GM18505 (cell line): ENCODE measurements at regions not wholly inside any gene's neighbourhood (a gene's known extent, or its start where the extent isn't known, plus 50 kb on each side); places are given as distances from the start of the nearest gene placed in this dataset.

Experiments
- ATAC-seq: cut with Tn5 transposase; IDR thresholded peaks from one replicate; pipeline ENCODE4 v1.9.1; 2021; ENCODE audit not compliant: unreplicated experiment
- POLR2A ChIP-seq: IDR thresholded peaks from 4 replicates; pipeline ENCODE4 v1.6.1; 2011; ENCODE audit warnings: borderline replicate concordance; ENCODE audit not compliant: insufficient read depth, insufficient read length; ENCODE audit errors: extremely low read depth

DNA sequence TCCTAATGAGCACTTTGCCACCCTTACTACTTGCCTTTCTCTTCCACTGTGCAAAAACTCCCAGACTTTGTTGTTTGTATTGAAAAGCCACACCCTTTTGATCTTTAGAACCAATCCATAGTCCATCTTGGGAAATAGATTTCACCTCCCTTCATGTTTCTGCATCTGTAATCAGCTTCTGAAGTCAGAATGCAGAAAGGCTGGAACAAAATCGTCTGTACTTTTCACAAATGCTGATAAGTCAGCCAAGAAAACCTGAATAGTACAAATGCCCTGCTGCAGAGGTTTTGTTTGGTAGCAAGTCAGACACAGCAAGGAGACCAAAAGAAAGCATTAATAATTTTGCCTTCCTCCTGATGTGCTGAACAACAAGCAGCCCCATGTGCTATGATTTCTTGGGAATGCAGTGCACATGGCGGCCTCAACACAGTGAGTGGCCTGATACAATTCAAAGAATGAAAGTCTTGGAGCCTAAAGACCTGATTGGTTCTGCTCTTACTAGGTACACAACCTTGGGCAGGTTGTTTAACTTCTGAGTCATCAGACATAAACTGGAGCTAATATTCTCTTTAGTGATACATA, 59.2 kb upstream of the STK32A start:
- ATAC-seq = no peak
- TF ChIP-seq POLR2A = no peak

DNA sequence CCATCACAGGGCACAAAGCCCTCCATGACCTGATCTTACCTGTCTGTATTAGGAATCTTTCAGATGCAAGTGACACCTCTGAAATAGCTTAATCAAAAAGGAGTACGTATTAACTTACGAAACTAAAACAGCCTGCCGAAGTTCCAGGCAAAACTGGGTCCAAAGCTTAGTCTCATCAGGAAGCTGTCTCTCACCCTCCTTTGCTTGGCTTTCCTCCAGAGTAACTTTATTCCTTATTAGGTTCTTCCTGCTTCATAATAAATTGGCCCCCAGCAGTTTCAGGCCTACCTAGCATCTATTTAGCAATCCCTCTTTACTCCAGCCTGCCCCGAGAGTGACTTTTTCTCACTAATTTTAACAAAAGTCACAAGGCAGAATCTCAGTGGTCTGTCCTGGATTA, 58.4 kb upstream of the STK32A start:
- ATAC-seq = no peak

DNA sequence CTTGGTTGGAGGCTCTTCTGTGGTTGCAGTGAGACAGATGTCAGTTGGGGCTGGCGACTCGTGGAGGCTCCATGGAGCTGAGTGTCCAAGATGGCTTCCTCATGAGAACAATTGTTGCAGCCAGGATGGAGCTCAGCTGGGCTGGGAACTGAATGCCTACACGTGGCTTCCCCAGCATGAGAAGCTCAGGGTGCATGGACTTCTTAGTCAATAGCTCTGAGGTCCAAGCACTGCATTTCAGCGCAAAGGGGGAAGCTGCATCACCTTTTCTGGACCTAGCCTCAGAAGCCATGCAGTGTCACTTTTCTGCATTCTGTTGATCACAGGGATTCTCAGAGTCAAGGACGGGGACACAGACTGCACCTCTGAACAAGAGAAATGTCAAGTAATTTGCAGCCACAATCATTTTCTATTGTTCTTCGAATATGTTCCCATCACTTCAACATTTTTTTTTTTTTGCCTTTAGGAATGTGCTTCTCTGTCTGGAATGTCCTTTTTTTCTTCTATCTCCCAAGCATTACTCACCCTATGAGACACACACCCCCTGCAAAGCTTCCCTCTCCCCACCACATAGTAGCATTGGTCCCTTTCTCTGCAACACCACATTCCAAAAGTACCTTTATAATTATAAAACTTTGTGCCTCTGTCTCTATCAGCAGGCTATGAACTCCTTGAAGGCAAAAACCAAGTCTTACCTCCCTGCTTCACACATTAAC, 57.5 kb upstream of the STK32A start:
- TF ChIP-seq POLR2A = no peak
- no peak for ATAC-seq

More for the DNA sequence above, 58.4 kb upstream of the STK32A start:
- TF ChIP-seq POLR2A = no peak

DNA sequence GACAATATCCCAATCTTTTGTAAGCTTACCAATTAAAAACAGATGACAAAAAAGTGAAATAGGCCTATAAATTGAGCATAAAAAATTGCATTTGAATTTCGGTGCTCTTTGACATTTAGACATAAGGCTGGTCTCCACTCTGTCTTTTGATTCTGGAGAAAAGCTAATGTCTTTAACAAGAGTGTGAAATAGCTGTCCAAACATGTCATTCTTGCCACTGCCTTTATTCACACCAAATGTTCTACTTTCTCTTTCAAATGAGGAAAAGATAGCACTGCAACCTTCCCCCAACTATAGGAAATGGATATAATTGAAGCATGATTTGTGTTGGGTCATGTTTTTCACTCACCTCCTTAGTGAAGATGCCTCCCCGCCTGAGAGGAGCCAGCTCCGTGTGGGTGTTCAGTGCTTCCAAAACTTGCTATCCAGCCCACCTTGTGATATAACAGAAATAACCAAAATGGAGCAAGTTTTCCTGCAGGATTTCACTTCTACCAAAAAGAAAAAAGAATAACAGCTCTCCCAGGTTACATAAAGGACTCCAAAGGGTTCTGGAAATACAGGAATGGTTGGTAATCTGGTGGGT, 55.2 kb upstream of the STK32A start:
- TF ChIP-seq POLR2A = no peak
- no peak for ATAC-seq

DNA sequence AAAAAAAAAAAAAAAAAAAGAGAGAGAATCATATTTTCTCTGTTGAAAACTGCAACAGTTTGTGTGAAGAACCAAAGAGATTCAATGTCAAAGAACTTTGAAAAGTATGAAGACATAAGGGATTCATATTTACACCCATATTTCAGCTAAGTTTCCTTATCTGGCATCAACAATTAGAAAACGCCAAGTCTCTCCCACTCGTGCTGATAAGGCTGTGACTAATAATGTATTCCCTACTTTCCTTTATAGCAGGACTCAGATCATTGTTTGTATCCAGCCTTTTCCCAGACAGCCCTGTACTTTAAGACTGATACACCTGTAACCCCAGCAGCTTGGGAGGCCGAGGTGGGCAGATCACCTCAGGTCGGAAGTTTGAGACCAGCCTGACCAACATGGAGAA, 54.1 kb upstream of the STK32A start:
- ATAC-seq = no peak
- no peak for TF ChIP-seq POLR2A
